ENCODE measurements at regions not wholly inside any gene's neighbourhood (a gene's known extent, or its start where the extent isn't known, plus 50 kb on each side); places are given as distances from the start of the nearest gene placed in this dataset.

- Histone ChIP-seq H3K4ac (ENCODE audit: low read depth, low read length) (no peak overlapping the region), H2AFZ (ENCODE audit: low read length) (no peak overlapping the region), H2BK5ac (ENCODE audit: insufficient read length, low read length) (no peak overlapping the region), H3K14ac (ENCODE audit: insufficient read depth, low read length) (no peak overlapping the region), H3K23me2 (ENCODE audit: insufficient read length, low read depth, low read length, poor library complexity, severe bottlenecking) (no peaks in the 10 kb centered on the region), H3K9me3 (ENCODE audit: control insufficient read depth, low read depth, low read length) (no peaks in the 10 kb centered on the region), H4K20me1 (ENCODE audit: control insufficient read depth, insufficient read depth, insufficient read length) (no peaks in the 10 kb centered on the region), H3K79me1 (ENCODE audit: insufficient read depth, low read depth, low read length, poor library complexity, severe bottlenecking) (no peaks in the 10 kb centered on the region), H3K27ac (ENCODE audit: insufficient read length, low read depth, low read length) (no peak overlapping the region), H3K9ac (ENCODE audit: extremely low read depth, insufficient read length, low read length) (no peak overlapping the region), H2BK12ac (ENCODE audit: insufficient read length, low read depth, low read length) (no peak overlapping the region), H3K79me2 (ENCODE audit: insufficient read depth, low read length) (no peaks in the 10 kb centered on the region), H3K56ac (ENCODE audit: insufficient read length, low read depth, low read length) (no peak overlapping the region), H4K91ac (ENCODE audit: insufficient read length, low read depth, low read length) (no peak overlapping the region), H4K8ac (replicated peaks; ENCODE audit: insufficient read length, low read depth, low read length) (no peak overlapping the region), H2AK5ac (ENCODE audit: insufficient read length, low read length) (no peak overlapping the region), H3K4me2 (ENCODE audit: insufficient read depth, insufficient read length, low read length) (no peak overlapping the region), H2BK15ac (ENCODE audit: low read depth, low read length) (no peak overlapping the region), H4K5ac (ENCODE audit: insufficient read length, low read depth, low read length) (no peak overlapping the region), H2BK20ac (ENCODE audit: low read depth, low read length, poor library complexity, severe bottlenecking) (no peak overlapping the region), H3K23ac (ENCODE audit: insufficient read length, low read depth, low read length) (no peak overlapping the region), H3K4me1 (ENCODE audit: insufficient read depth, low read length) (no peaks in the 10 kb centered on the region), H3K27me3 (ENCODE audit: insufficient read depth, low read length) (no peaks in the 10 kb centered on the region), H3K18ac (ENCODE audit: insufficient read length, low read depth, low read length) (no peak overlapping the region), H2BK120ac (ENCODE audit: low read depth, low read length, poor library complexity, severe bottlenecking) (no peak overlapping the region), H3T11ph (ENCODE audit: low read length) (no peak overlapping the region)
- Mint-ChIP-seq H3K27me3 (ENCODE audit: low read depth) (no peaks in the 10 kb centered on the region), H3K27ac (no peak overlapping the region), H3K4me1 (no peaks in the 10 kb centered on the region), H3K4me3 (no peak overlapping the region), H3K9me3 (peaks cover 0 to 3% of the 10 kb centered on the region in 2 experiments; a peak in 1 of 5 replicates), H3K36me3 (ENCODE audit: insufficient read depth in 1 of 3, low read depth in 3 of 3) (no peaks in the 10 kb centered on the region)
- no CpG with 5 or more reads among the region's 4 CpGs for WGBS (ENCODE audit: extremely low coverage, insufficient read length, low lambda C conversion rate)
- no peak for DNase-seq
- no peak for TF ChIP-seq CTCF (conservative IDR thresholded peaks at IDR 0.05)
Observed at GRCh38 chr13:63337041-63337440, 1921.4 kb upstream of the PCDH20 start.
